Panc1 (cell line): ENCODE measurements at regions not wholly inside any gene's neighbourhood (a gene's known extent, or its start where the extent isn't known, plus 50 kb on each side); places are given as distances from the start of the nearest gene placed in this dataset.

Source experiments
- ATAC-seq: fragments of 200-7000 bp; cut with Tn5 transposase; 2 replicates; pipeline ENCODE4 v1.9.1; 2020; ENCODE audit warnings: mild to moderate bottlenecking, moderate library complexity
- BruUV-seq: library from RNA; stranded (reverse); fragments of 400-500 nt; replicated peaks from 2 replicates; lab custom pipeline; 2021; lab: Mats Ljungman, UMichigan
- CTCF ChIA-PET: fragments of 300-600 bp; sonication (Branson Sonifier 250); formaldehyde crosslinking; loops from one replicate; lab custom pipeline; 2022; ENCODE audit warnings: antibody characterized with exemption; lab: Charles Lee
- POLR2A ChIA-PET: fragments of 300-600 bp; sonication (Branson Sonifier 250); formaldehyde crosslinking; loops from one replicate; lab custom pipeline; 2022; ENCODE audit warnings: antibody characterized with exemption; lab: Charles Lee
- DNase-seq: peaks from one replicate; pipeline ENCODE4 v3.0.0-alpha.2; 2010; ENCODE audit warnings: low read depth, low spot score
- H3K27ac ChIP-seq: 2 replicates; pipeline ENCODE4 v1.5.1; 2011; ENCODE audit warnings: mild to moderate bottlenecking, low read length, inconsistent platforms
- H3K27me3 ChIP-seq: fragments of 200-500 bp; sonication (Bioruptor generic); 2 replicates; pipeline ENCODE4 v1.6.0; 2014; ENCODE audit warnings: low read length, inconsistent platforms; ENCODE audit not compliant: control insufficient read depth, insufficient read depth
- H3K36me3 ChIP-seq: fragments of 200-500 bp; sonication (Bioruptor generic); 2 replicates; pipeline ENCODE4 v1.5.1; 2014; ENCODE audit warnings: inconsistent platforms, mild to moderate bottlenecking, low read length, moderate library complexity; ENCODE audit not compliant: control insufficient read depth, insufficient read depth
- H3K4me1 ChIP-seq: 2 replicates; pipeline ENCODE4 v1.5.1; 2011; ENCODE audit warnings: inconsistent platforms, mild to moderate bottlenecking, low read length, moderate library complexity; ENCODE audit not compliant: control insufficient read depth, insufficient read depth
- H3K4me3 ChIP-seq, 2 experiments: 2 replicates each; pipeline ENCODE4 v1.5.1; 2011 to 2012; ENCODE audit warnings: low read depth in 2 of 2, low read length in 2 of 2, mild to moderate bottlenecking in 2 of 2, inconsistent platforms in 1 of 2, moderate library complexity in 1 of 2
- H3K9me3 ChIP-seq: fragments of 200-500 bp; sonication (Bioruptor generic); 2 replicates; pipeline ENCODE4 v1.5.1; 2014; ENCODE audit warnings: low read depth, mild to moderate bottlenecking, inconsistent platforms, low read length, moderate library complexity; ENCODE audit not compliant: control insufficient read depth, insufficient read depth
- CTCF ChIP-seq: fragments of 450-650 bp; IDR thresholded peaks from 2 replicates; pipeline ENCODE4 v1.5.1; 2017; ENCODE audit warnings: mild to moderate bottlenecking
- POLR2AphosphoS5 ChIP-seq: IDR thresholded peaks from 2 replicates; pipeline ENCODE4 v1.6.1; 2012; ENCODE audit warnings: mild to moderate bottlenecking, low read depth, low read length, moderate library complexity
- SIN3A ChIP-seq: IDR thresholded peaks from 2 replicates; pipeline ENCODE4 v1.6.1; 2012; ENCODE audit warnings: low read depth, mild to moderate bottlenecking, low read length, moderate library complexity, borderline replicate concordance; ENCODE audit not compliant: insufficient read depth
- TCF7L2 ChIP-seq: IDR thresholded peaks from 2 replicates; pipeline ENCODE4 v1.6.1; 2011; ENCODE audit warnings: mild to moderate bottlenecking, low read depth, low read length, inconsistent platforms
- in situ Hi-C: cut with HindIII; loops from 2 replicates; pipeline ENCODE4 v1.10.0; 2016; ENCODE audit warnings: low sequenced_read_pairs, low pct_unique_long_range_greater_than_20kb
- intact Hi-C: fragments of 100-400 bp; cut with micrococcal nuclease; formaldehyde crosslinking; loops from one replicate; pipeline ENCODE4 v1.10.0; 2022; ENCODE audit not compliant: unreplicated experiment
- TF ChIP-seq, protein P1 (sequence below), 2 experiments: IDR thresholded peaks; 2 replicates each; pipeline ENCODE4 v1.6.1; 2011 to 2012; ENCODE audit warnings: low read depth in 2 of 2, control low read depth in 1 of 2, low read length in 1 of 2, mild to moderate bottlenecking in 1 of 2, moderate library complexity in 1 of 2; ENCODE audit not compliant: insufficient read depth in 1 of 2

DNA sequence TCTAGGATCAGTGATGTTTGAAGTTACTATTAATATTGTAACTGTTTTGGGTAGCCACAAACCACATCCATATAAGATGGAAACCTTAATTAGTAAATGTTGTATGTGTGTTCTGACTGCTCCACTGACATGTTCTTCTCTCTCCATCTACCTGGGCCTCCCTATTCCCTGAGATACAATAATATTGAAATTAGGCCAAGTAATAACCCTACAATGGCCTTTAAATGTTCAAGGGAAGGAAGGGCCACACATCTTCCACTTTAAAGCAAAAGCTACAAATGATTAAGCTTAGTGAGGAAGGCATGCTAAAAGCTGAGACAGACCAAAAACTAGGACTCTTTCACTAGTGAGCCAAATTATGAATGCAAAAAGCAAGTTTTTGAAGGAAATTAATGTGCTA is 176.4 kb upstream of the ANK3 start:
- ATAC-seq (no peak), DNase-seq (no peak)
- H3K4me3 ChIP-seq = no peak overlapping the region
- no peak overlapping the region for H3K27ac ChIP-seq
- CTCF ChIA-PET = no interaction called here
- no peaks in the 10 kb centered on the region for H3K4me1 ChIP-seq
- intact Hi-C loops (no loop called here), in situ Hi-C loops (no loop called here)
- H3K9me3 ChIP-seq = peaks cover 7% of the 10 kb centered on the region; the same call in 1 of the 2 replicates
- TF ChIP-seq POLR2AphosphoS5 = no peak
- no peak for TF ChIP-seq SIN3A
- TF ChIP-seq CTCF = no peak
- TF ChIP-seq TCF7L2 = no peak
- TF ChIP-seq, protein P1, sequence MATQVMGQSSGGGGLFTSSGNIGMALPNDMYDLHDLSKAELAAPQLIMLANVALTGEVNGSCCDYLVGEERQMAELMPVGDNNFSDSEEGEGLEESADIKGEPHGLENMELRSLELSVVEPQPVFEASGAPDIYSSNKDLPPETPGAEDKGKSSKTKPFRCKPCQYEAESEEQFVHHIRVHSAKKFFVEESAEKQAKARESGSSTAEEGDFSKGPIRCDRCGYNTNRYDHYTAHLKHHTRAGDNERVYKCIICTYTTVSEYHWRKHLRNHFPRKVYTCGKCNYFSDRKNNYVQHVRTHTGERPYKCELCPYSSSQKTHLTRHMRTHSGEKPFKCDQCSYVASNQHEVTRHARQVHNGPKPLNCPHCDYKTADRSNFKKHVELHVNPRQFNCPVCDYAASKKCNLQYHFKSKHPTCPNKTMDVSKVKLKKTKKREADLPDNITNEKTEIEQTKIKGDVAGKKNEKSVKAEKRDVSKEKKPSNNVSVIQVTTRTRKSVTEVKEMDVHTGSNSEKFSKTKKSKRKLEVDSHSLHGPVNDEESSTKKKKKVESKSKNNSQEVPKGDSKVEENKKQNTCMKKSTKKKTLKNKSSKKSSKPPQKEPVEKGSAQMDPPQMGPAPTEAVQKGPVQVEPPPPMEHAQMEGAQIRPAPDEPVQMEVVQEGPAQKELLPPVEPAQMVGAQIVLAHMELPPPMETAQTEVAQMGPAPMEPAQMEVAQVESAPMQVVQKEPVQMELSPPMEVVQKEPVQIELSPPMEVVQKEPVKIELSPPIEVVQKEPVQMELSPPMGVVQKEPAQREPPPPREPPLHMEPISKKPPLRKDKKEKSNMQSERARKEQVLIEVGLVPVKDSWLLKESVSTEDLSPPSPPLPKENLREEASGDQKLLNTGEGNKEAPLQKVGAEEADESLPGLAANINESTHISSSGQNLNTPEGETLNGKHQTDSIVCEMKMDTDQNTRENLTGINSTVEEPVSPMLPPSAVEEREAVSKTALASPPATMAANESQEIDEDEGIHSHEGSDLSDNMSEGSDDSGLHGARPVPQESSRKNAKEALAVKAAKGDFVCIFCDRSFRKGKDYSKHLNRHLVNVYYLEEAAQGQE (IDR thresholded peaks at IDR 0.05; ENCODE audit: insufficient read depth in 1 of 2, low read depth in 2 of 2, low read length in 1 of 2) = no peak
- POLR2A ChIA-PET = no interaction called here
- H3K36me3 ChIP-seq = no peaks in the 10 kb centered on the region
- BruUV-seq = no TSS peak
- H3K27me3 ChIP-seq = no peaks in the 10 kb centered on the region

- ChIA-PET CTCF (no interaction called here), POLR2A (no interaction called here)
- no peak overlapping the region for H3K4me3 ChIP-seq
- intact Hi-C loops (no loop called here), in situ Hi-C loops (no loop called here)
- H3K9me3 ChIP-seq = peaks cover 7% of the 10 kb centered on the region; the same call in 1 of the 2 replicates
- ATAC-seq = no peak
- H3K36me3 ChIP-seq = no peaks in the 10 kb centered on the region
- TF ChIP-seq TCF7L2 (no peak), SIN3A (no peak), CTCF (no peak), POLR2AphosphoS5 (no peak)
- TF ChIP-seq, protein P1 (IDR thresholded peaks at IDR 0.05; ENCODE audit: insufficient read depth in 1 of 2, low read depth in 2 of 2, low read length in 1 of 2) = no peak
- no peak overlapping the region for H3K27ac ChIP-seq
- no peaks in the 10 kb centered on the region for H3K27me3 ChIP-seq
- no TSS peak for BruUV-seq
- DNase-seq = no peak
- H3K4me1 ChIP-seq = no peaks in the 10 kb centered on the region
Observed at GRCh38 chr10:60565492-60565891, 175.8 kb upstream of the ANK3 start.
